Parathyroid adenoma (tissue), 2 donors: ENCODE measurements at regions not wholly inside any gene's neighbourhood (a gene's known extent, or its start where the extent isn't known, plus 50 kb on each side); places are given as distances from the start of the nearest gene placed in this dataset.

ENCODE experiments used
- H2AFZ ChIP-seq: fragments of 300-600 bp; sonication (generic); one replicate; pipeline ENCODE4 v1.7.0; 2017; ENCODE audit warnings: antibody characterized with exemption, mild to moderate bottlenecking
- H3K27ac ChIP-seq: fragments of 300-600 bp; sonication (generic); one replicate; pipeline ENCODE4 v1.7.0; 2017
- H3K27me3 ChIP-seq: fragments of 300-600 bp; sonication (generic); one replicate; pipeline ENCODE4 v1.7.0; 2017; ENCODE audit warnings: low read length; ENCODE audit not compliant: control insufficient read depth, insufficient read depth
- H3K36me3 ChIP-seq: fragments of 300-600 bp; sonication (generic); one replicate; pipeline ENCODE4 v1.7.0; 2017; ENCODE audit warnings: low read length; ENCODE audit not compliant: control insufficient read depth, insufficient read depth
- H3K4me1 ChIP-seq: fragments of 300-600 bp; sonication (generic); one replicate; pipeline ENCODE4 v1.7.0; 2017; ENCODE audit warnings: control low read depth
- H3K4me2 ChIP-seq: fragments of 300-600 bp; sonication (generic); one replicate; pipeline ENCODE4 v1.7.0; 2017; ENCODE audit warnings: low read length
- H3K4me3 ChIP-seq: fragments of 300-600 bp; sonication (generic); one replicate; pipeline ENCODE4 v1.7.0; 2017; ENCODE audit warnings: low read depth, low read length
- H3K79me2 ChIP-seq: fragments of 300-600 bp; sonication (generic); one replicate; pipeline ENCODE4 v1.7.0; 2017; ENCODE audit warnings: control low read depth
- H3K9ac ChIP-seq: fragments of 300-600 bp; sonication (generic); one replicate; pipeline ENCODE4 v1.7.0; 2017; ENCODE audit warnings: mild to moderate bottlenecking
- H3K9me3 ChIP-seq: fragments of 300-600 bp; sonication (generic); one replicate; pipeline ENCODE4 v1.7.0; 2017; ENCODE audit warnings: low read length; ENCODE audit not compliant: control insufficient read depth
- CTCF ChIP-seq: fragments of 300-600 bp; sonication (generic); IDR thresholded peaks from one replicate; pipeline ENCODE4 v1.7.0; 2017; ENCODE audit warnings: antibody characterized with exemption, mild to moderate bottlenecking
- donor health status: primary hyperparathyroidism.

- Histone ChIP-seq H3K4me2 (no peak overlapping the region), H3K27ac (no peak overlapping the region), H3K27me3 (no peaks in the 10 kb centered on the region), H3K4me1 (no peaks in the 10 kb centered on the region), H3K4me3 (no peak overlapping the region), H3K9me3 (no peaks in the 10 kb centered on the region), H2AFZ (no peak overlapping the region), H3K36me3 (no peaks in the 10 kb centered on the region), H3K79me2 (no peaks in the 10 kb centered on the region), H3K9ac (no peak overlapping the region)
- no peak for TF ChIP-seq CTCF
These were observed 150.1 kb upstream of the DLGAP1 start for GRCh38 chr18:4605212-4605611.

- Histone ChIP-seq H3K4me1 (no peaks in the 10 kb centered on the region), H3K36me3 (no peaks in the 10 kb centered on the region), H2AFZ (no peak overlapping the region), H3K9me3 (no peaks in the 10 kb centered on the region), H3K4me3 (no peak overlapping the region), H3K4me2 (no peak overlapping the region), H3K79me2 (no peaks in the 10 kb centered on the region), H3K9ac (no peak overlapping the region), H3K27me3 (no peaks in the 10 kb centered on the region), H3K27ac (no peak overlapping the region)
- TF ChIP-seq CTCF = no peak
These were observed 148.8 kb upstream of the DLGAP1 start for GRCh38 chr18:4603955-4604354.

- H3K36me3 ChIP-seq = no peaks in the 10 kb centered on the region
- no peaks in the 10 kb centered on the region for H3K4me1 ChIP-seq
- H3K27me3 ChIP-seq = no peaks in the 10 kb centered on the region
- no peak overlapping the region for H3K4me2 ChIP-seq
- no peaks in the 10 kb centered on the region for H3K79me2 ChIP-seq
- no peak overlapping the region for H3K4me3 ChIP-seq
- no peak overlapping the region for H2AFZ ChIP-seq
- no peak overlapping the region for H3K9ac ChIP-seq
- no peak for TF ChIP-seq CTCF
- no peak overlapping the region for H3K27ac ChIP-seq
- no peaks in the 10 kb centered on the region for H3K9me3 ChIP-seq
These were observed 144.2 kb upstream of the DLGAP1 start for GRCh38 chr18:4599312-4599711.

- Histone ChIP-seq H3K79me2 (no peaks in the 10 kb centered on the region), H3K9ac (no peak overlapping the region), H2AFZ (no peak overlapping the region), H3K27me3 (no peaks in the 10 kb centered on the region), H3K27ac (no peak overlapping the region), H3K4me2 (no peak overlapping the region), H3K36me3 (no peaks in the 10 kb centered on the region), H3K9me3 (no peaks in the 10 kb centered on the region), H3K4me3 (no peak overlapping the region), H3K4me1 (no peaks in the 10 kb centered on the region)
- TF ChIP-seq CTCF = no peak
These were observed 142.2 kb upstream of the DLGAP1 start for GRCh38 chr18:4597301-4597700.

- no peaks in the 10 kb centered on the region for H3K4me1 ChIP-seq
- no peak overlapping the region for H3K9ac ChIP-seq
- H3K79me2 ChIP-seq = no peaks in the 10 kb centered on the region
- H3K27me3 ChIP-seq = no peaks in the 10 kb centered on the region
- H2AFZ ChIP-seq = no peak overlapping the region
- H3K4me2 ChIP-seq = no peak overlapping the region
- H3K36me3 ChIP-seq = no peaks in the 10 kb centered on the region
- H3K27ac ChIP-seq = no peak overlapping the region
- H3K9me3 ChIP-seq = no peaks in the 10 kb centered on the region
- no peak for TF ChIP-seq CTCF
- no peak overlapping the region for H3K4me3 ChIP-seq
These were observed 138.8 kb upstream of the DLGAP1 start for GRCh38 chr18:4593895-4594294.
